GM21619 (cell line): ENCODE measurements at regions not wholly inside any gene's neighbourhood (a gene's known extent, or its start where the extent isn't known, plus 50 kb on each side); places are given as distances from the start of the nearest gene placed in this dataset.

Source experiments
- ATAC-seq: cut with Tn5 transposase; IDR thresholded peaks from one replicate; pipeline ENCODE4 v1.9.1; 2021; ENCODE audit not compliant: unreplicated experiment

- ATAC-seq = no peak
Measured at GRCh38 chr1:56057466-56058405, 521.6 kb downstream of the PLPP3 start.

GRCh38 chr1:56056438-56057287 lies 522.7 kb downstream of the PLPP3 start:
- ATAC-seq = no peak

GRCh38 chr1:56054959-56055358 lies 524.4 kb downstream of the PLPP3 start:
- no peak for ATAC-seq

GRCh38 chr1:56052041-56052440 lies 527.3 kb downstream of the PLPP3 start:
- ATAC-seq = no peak

- no peak for ATAC-seq
Measured at GRCh38 chr1:56050911-56051310, 528.5 kb downstream of the PLPP3 start.

- peak; percentile 53 for ATAC-seq
Measured at GRCh38 chr1:56045477-56045876, 533.9 kb downstream of the PLPP3 start.

- ATAC-seq = peak; percentile 27
Measured at GRCh38 chr1:56045062-56045461, 534.3 kb downstream of the PLPP3 start.

GRCh38 chr1:56036479-56036878 lies 542.9 kb downstream of the PLPP3 start:
- ATAC-seq = no peak

GRCh38 chr1:56034847-56035481 lies 544.4 kb downstream of the PLPP3 start:
- no peak for ATAC-seq

- no peak for ATAC-seq
Measured at GRCh38 chr1:56034222-56034621, 545.1 kb downstream of the PLPP3 start.

GRCh38 chr1:56033321-56034037 lies 545.9 kb downstream of the PLPP3 start:
- ATAC-seq = no peak

GRCh38 chr1:56032096-56032676 lies 547.2 kb downstream of the PLPP3 start:
- ATAC-seq = no peak

- no peak for ATAC-seq
Measured at GRCh38 chr1:56031001-56031400, 548.4 kb downstream of the PLPP3 start.

GRCh38 chr1:56029319-56030003 lies 549.9 kb downstream of the PLPP3 start:
- no peak for ATAC-seq

GRCh38 chr1:56028911-56029310 lies 550.5 kb downstream of the PLPP3 start:
- ATAC-seq = no peak

- no peak for ATAC-seq
Measured at GRCh38 chr1:56028244-56028643, 551.1 kb downstream of the PLPP3 start.

- no peak for ATAC-seq
Measured at GRCh38 chr1:56025942-56026341, 553.4 kb downstream of the PLPP3 start.

- ATAC-seq = no peak
Measured at GRCh38 chr1:56024155-56024554, 555.2 kb downstream of the PLPP3 start.

- no peak for ATAC-seq
Measured at GRCh38 chr1:56019922-56020321, 559.4 kb downstream of the PLPP3 start.

GRCh38 chr1:56019472-56019871 lies 559.9 kb downstream of the PLPP3 start:
- ATAC-seq = no peak
